ENCODE measurements at regions not wholly inside any gene's neighbourhood (a gene's known extent, or its start where the extent isn't known, plus 50 kb on each side); places are given as distances from the start of the nearest gene placed in this dataset.
A peak's percentile ranks its signal among the peaks of the same experiment; 100 is the strongest.

DNA sequence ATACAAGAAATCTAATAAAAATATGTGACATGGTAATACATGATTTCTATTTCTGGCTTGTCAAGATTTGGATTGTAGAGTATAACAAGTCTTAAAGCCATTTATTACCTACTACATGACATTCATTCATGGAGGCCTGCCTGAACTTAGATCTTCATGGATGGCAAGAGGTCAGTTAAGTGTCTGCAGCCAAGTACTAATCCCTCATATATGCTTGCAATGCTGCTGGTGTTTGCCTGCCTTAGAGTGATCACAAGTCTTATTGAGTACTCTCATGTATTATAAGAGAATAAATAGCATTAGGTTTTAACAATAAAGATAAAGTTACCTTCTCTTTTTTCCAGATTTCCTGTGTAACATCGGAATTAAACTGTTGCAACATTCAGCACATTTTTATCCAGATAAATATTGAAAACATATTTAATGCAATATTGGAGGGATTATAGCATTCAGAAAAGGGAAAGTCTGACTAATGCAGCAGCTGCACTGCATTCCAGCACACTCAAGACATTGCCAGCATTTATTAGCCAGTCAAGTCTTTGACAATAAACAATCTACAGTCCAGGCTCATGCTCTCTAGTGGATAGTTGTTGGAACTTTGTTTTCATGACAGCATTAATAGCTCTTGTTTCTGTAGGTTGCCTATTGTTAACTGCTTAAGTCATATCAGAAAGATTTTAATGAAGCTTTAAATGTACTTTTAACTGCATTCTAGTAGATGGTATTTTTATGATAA lies 737.1 kb downstream of the FAT4 start:
- peak; percentile 78 for DNase-seq

DNA sequence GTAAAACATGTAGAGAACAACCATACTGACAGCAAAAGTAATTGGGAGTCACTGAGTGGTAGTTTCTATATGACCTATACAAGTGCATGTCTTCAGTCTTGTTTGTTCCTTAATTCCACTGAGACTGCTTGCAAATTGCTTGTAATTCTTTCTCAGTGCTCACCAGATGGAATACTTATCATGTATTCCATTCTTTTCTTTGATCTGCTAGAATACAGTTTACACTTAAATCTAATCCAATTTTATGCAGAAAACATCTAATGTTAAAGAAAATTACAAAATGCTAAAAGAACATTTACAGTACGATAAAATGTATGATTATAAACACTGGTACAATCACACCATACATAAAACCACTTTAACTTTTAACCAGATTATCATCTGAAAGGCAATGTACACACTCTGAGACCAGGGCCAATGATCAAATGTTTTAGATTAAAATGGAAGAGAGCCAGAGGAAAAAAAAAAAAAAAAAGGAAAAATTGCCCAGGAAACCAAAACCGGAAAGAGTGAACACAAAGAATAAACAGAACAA lies 741.4 kb downstream of the FAT4 start:
- DNase-seq = no peak

DNA sequence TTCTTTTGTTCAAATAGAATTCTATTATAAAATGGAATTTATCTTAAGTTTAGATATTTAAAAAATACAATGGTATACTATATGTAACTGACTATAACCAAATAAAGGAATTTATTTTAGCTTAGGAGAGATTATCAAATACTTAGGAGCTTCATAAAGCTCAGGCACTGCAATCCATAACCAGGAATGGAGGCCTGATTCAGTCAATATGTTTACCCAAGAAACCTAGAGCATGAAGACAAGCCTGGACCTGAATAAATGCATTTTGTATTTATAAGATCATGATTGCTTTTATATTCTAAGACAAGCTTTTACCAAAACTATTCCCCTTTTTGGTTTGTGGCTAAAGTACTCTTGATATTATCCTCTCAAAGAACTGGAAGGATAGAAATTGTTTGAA lies 742.6 kb downstream of the FAT4 start:
- no peak for DNase-seq

DNA sequence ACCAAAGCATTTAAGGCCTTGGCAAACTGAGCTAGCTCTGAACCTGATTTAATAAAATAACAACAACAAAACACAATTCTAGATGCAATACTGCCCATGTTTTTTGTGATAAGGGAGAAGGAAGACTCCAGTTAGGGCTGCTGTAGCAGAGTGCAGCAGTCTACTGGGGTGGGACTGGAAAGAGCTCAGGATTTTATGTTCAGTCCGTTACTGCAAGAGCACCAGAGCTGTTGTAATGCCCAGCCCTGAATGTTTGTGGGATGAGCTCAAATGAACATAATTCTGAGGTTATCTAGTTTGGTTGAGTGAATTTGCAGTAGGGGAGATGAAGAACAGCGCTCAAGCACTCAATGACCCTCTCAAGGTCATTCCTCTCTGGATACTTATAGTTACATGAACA lies 743.8 kb downstream of the FAT4 start:
- no peak for DNase-seq

DNA sequence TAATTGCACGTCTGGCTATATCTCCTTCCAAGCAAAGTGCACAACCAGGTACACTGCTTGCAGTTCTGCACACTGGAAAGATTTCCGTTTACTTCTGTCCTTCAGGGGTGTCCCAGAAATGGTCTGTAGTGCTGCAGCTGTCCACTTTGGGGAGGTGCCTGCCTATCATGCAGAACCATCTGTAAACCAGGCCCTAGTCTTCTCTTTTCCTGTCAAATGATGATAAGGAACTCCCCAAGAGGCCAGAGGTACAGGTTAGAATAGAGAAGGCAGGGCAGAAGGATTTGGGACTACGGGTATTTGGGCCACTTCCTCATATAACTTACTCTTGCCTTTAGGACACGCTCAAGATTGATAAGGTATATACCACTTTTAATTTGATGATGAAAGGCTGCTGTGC lies 746.9 kb downstream of the FAT4 start:
- no peak for DNase-seq

DNA sequence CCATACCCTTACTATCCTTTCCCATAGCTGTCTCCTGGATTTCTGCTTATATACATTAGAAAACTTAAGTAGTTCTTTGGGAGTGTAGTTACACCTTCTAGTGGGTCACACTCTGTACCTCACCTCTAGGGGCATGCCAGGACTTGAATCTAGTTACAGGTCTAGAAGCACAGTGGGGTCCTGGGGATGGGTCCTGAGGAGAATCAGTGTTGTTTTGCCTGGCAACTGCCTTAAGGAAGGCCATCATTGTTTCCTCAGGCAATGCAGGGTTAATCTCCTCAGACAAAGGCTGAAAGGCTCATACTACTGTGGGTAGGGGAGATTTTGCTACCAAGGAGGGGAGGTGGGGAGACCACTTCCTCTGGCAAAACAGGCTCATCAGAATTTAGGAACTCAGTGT lies 750.3 kb downstream of the FAT4 start:
- no peak for DNase-seq

DNA sequence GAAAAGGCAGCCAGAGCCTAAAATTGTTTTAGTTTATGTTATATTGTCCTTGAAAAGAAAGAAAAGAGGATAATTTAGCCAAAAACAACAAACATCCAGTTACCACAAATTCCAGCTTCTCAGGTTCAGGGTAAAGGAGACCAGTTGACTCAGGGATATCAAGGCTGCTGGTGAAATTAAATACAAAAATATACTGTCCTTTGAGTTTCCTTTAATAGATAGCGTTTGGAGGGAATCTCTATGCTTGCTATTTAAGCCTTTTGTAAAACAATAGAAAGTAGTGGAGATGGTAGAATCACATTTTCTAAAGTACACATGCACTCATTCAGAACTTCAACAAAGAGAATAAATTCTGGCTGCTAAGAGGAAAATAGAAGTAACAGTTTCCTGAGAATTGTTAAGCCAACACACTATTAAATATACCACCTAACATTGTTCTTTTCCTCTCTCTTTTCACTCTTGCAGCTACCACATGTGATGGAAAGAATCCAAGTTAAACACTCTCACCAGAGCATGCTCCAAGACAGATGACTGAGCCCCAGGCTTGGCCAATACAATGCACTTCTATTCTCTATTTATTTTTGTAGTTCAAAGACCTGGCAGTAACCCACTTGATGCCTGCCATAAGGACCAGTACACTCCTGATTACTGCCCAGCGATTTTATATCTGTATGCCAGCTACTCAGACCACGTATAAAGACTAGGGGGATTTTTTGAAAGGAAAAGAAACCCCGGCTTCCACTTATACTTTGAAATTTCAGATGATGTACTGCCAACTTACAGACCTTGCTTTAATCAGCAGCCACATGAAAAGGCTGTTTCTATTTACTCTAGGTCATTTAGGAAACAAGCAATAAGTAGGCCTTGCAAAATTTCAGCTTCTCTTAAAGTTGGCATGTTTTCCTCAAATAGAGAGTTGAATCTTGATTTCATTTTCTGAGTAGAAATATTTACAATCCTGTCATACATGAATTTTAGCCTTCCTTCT lies 756.9 kb downstream of the FAT4 start:
- DNase-seq = peak; percentile 52

DNA sequence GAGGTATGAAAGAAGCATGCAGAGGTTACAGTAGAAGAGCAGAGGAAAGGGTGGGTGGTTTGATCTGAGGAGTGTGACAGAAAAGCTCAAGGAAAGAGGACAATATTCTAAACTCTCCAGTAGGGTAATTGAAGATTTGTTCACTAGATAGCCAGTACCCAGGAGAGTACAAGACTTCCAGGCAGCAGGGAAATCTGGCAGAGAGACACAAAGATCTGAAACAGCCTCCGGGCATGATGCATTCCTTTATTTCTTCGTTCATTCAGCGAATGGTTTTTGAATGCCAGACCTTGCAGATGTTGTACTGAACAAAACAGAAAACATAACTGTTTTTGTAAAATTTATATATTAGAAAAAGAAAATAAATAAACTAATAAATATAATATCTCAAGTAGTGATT lies 766.6 kb downstream of the FAT4 start:
- no peak for DNase-seq

DNA sequence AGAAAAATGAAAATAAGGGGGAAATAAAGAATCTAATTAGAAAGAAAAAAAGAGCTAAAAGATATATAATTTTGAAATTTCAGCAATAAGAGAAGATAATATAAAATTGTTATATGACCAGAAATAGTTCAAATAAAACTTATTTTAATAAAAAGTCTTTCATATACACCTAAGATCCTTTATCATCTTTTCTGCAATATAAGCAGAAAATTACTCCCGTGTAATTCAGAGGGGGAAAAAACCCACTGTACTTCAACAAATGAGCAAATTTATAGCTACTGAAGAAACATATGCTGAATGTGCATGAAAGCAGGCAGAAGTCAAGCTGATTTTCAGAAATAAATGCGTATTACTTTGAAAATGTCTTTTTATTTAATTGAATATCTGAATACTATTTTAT lies 771.3 kb downstream of the FAT4 start:
- no peak for DNase-seq

DNA sequence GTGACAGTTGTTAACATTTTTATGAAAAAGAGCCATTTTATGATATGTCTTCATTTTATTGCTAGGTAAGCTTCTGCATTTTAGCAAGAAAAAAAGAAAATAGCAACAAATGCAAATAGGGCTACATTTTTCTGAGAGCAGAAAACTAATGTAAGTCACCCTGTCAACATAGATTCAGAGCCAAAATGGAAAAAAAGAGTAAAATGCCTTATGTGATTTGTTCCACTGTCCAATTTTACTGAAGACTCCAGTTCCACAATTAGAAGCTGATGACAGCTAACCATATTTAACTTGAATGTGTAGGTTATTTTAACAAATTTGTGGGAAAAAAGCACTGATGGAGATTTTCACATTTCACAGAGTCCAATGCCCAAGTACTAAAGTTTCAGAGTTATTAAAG lies 772.3 kb downstream of the FAT4 start:
- DNase-seq = no peak

DNA sequence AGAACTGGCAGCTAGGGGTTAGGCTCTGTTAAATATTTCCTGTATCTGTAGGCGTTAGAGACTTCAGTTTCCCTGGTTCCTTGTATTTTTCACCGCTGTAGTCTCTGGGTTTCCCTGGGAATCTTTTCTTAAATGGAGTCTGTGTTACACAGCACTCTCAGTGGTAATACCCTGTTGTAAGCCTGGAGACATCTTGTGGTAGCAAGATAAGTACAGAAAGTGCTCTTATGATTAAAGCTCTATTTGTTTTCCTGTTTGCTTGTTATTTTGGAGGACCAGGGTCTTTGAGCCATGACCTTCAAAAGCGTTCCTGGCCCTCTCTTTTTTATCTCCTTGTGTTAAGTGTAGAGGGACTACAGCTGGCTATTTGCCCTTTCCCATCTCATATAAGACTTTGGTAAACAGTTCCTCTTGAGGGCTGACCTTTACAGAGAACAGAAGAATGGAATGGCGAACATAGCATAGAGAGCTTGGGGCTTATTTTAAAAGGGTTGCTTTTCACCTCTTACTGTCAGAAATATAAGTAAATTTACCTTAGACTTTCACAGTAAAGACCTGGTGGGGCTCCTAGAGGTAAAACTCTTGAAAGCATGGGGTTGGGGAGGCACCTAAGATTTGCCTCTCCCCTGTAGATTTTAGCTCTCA lies 782.5 kb downstream of the FAT4 start:
- DNase-seq = no peak

DNA sequence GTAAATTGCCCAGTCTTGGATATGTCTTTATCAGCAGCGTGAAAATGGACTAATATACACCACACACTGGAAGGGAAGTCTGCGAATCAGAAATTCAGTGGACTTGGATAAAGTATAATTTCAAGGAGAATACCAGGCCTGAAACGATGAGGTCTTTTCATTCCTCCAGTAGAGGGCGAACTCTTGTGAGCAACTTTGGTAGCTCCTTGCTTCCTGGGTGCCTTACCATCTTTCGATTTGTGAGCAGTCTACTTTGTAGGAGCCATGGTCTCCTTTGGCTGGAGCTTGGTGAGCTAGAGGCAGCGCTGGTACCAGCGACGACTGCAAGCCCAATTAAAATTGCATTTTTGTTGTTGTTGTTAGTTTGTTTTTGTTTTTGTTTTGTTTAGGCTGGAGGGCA lies 791.9 kb downstream of the FAT4 start:
- no peak for DNase-seq

DNA sequence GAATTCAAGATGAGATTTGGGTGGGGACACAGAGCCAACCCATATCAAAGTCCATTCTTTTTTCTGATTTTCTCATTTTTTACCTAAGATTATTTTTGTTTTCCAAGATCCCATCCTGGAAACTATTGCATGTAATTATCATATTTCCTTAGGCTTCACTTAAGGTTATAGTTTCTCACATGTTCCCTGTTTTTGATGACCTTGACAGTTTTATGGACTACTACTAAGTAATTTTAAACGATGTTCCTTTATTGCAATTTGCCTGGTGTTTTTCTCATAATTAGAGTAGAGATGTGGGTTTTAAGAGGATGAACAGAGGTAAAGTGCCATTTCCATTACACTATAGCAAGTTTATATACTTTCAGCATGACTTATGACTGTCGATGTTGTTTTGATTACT lies 795.1 kb downstream of the FAT4 start:
- DNase-seq = no peak

DNA sequence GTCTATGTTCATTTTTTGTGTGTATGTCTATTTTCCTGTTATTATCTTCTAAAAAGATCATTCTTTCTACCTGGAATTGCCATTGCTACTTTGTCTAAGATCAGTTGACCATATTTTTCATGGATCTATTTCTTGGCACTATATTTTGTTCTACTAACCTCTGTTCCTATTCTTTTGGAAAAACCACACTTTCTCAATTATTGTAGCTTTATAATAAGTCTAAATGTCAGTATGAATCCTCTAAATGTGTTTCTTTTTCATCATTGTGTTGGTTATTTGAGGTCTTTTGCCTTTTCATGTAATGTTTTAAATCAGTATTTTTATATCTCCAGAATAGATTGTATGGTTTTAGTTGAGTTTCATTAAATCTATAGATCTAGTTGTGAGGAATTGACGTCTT lies 798.3 kb downstream of the FAT4 start:
- DNase-seq = no peak

DNA sequence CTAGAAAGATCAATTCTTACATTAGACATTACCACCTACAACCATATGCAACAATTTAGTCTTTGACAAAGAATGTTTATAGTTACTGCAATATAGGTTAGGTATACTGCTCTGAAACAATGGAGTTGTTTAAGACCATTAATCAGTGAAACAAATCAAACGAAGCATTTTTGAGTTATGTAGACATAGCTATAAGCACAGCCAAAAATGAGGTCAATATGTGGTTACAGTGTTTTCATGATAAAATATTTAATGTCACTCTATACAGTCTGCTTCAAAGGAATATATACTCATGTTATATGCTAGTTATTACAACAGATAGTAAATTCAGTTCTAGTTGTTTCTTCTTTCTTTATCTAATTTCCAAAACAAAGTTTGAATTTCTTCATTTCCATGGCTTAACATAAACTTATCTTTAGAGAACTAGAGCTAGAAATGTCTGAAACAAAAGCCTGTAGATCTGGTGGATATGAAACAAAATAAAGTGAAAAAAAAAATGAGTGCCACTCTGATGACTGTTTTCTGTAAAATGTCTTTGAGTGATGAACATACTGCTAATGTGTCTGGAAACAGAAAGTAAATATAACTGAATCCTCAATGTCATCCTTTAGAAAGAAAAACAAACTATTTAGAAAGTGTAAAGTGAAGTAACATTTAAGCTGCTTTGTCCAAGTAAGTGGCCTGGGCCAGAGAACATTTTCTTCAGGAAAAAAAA lies 809.0 kb downstream of the FAT4 start:
- no peak for DNase-seq

DNA sequence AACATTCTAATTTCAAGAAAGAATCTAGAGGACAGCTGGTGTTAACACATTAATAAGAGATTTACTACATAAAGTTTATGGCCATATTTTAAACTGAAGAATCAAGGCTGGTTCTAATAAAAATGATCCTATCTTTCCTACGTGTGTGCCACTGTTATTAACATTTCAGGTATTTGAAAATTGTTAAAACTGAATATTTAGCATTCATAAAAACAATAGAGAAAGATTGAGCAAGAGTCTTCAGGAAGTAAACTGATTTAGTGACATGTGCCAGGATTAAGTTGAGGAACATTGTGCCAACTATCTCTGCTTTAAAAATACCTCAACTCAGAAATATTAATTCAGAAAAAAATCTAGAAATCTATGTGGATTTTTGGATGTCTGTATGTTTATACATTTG lies 810.1 kb downstream of the FAT4 start:
- DNase-seq = no peak

DNA sequence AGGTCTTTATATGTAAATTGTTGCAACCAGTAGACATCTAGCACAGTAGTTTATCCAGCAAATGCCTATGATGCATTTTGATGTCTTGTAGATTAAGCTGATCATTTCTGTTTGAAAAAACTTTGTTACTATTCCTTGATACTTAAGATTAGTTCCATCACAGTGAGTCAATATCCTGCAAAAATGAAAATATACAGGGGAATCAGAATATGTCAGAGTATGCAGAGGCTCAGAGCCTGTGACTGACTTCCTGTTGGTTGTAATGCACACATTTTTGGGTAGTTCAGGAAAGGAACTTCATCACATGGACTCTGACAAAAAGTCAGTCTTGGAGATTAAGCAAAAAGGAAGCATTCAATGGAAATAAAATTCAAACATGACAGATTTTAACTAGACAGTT lies 815.5 kb downstream of the FAT4 start:
- DNase-seq = no peak

DNA sequence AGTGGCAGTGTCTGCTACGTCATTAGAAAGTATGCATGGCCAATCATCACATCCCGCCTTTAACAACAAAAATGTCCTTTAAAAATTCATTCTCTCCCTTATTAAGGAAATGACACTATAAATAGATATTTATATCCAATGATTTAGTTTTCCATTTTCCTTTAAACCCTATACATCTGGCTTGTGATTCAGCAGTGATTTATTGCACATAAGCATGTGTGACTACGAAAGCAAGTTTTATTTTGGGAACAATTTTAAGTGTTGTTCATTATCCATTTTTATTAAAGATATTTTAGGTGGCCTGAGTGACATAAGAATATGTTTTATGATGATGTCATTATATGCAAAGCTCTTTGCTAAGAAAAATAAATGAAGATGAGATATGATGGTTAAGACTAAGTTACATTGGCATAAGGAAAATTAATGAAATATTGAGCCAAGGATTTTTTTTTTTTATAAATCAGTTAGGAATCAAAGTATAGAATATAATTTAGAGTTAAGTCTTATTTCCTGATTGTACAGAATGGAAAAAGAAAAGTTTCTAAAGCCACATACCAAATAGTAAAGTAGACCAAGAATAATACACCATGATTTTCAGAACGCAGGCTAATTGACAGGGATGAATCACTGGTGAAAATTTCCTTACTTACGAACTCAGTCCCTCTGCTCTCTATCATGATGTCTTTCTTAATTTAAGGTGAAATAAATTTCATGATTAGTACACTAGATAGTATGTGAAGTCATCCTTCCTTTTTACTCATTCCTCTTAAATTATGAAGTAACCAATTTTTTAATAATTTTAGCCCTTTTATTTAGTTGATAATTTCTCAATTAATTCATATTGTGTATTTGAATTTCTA lies 822.4 kb downstream of the FAT4 start:
- no peak for DNase-seq

DNA sequence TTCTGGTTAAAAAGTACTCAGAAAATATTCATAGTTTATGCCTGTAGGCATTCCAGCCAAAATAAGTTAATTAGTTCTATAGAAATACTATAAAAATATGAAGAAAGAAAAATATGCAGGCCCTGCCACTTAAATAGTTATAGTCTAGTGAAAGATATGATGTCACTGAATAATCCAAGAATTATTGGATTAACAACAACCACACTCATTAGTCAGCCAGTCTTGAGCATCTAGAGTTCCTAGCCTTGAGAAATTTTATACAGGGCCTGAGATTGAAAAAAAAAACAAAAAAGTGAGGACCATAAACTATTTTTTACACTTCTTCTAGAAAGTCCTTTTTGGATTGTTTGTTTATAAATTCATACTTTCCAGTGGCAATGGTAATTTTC lies 823.0 kb downstream of the FAT4 start:
- no peak for DNase-seq

DNA sequence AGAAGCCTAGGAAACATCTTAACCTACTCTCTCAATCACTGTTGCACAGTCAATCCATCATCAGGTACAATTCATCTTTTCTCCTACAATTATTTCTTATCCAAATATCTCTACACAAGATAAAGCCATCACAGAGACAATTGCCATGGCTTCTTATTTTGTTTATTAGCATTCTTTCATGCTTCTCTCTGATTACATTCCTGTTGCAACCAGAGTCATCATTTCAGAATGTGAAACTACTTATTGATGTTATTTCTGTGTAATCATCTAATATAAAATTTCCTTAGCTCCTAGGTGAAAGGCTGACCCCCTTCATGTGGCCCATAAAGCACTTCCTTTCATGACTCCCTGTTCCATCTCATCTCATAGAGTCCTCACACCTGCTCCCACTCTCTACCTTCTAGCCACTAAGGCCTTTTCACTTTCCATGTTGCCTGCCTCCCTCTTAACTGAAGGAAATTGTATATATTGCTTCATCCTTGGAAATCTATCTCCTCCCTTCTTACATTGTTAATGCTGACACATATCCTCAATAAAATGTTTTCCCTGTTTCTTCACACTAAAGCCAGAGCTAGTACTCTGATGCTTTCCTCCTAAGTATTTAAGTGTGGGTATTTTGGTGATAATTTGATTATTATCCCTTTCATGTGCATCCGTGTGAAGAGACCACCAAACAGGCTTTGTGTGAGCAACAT lies 829.9 kb downstream of the FAT4 start:
- DNase-seq = no peak

DNA sequence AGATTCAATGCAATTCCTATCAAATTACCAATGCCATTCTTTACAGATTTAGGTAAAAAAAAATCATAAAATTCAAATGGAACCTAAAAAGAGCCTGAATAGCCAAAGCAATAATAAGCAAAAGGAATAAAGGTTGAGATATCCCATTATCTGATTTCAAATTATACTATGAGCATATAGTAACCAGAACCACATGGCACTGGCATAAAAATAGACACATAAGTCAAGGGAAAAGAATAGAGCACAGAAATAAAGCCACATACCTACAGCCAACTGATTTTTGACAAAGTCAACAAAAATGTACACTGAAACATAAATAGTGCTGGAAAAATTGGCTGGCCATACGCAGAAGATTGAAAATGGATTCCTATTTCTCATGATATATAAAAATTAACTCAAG lies 853.7 kb downstream of the FAT4 start:
- DNase-seq = no peak
